ENCODE measurements at regions not wholly inside any gene's neighbourhood (a gene's known extent, or its start where the extent isn't known, plus 50 kb on each side); places are given as distances from the start of the nearest gene placed in this dataset.
"Not testable (repeated sequence)": the region's sequence is repeated elsewhere in the genome, so short reads cannot be mapped to it uniquely, and the experiment has no call there.

DNA sequence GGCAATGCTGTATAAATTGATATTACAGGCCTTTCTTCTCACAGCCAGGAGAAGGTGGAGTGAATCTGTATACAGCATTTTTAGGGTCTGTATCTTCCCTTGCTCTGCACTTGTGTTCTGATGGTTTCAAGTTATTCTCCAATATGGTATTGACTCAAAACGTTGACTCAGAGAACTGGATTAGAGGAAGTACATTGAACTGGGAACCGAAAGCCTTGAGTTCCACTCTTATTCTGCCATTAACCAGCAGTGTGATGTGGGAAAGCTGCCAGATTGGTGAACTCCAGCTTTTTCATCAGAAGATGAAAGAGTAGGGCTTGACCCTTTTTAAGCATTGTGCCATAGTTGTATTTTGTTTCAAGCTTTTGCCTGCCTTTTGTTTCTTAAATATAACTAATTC lies 167.7 kb downstream of the SPRY2 start:
- DNase-seq: no peak

DNA sequence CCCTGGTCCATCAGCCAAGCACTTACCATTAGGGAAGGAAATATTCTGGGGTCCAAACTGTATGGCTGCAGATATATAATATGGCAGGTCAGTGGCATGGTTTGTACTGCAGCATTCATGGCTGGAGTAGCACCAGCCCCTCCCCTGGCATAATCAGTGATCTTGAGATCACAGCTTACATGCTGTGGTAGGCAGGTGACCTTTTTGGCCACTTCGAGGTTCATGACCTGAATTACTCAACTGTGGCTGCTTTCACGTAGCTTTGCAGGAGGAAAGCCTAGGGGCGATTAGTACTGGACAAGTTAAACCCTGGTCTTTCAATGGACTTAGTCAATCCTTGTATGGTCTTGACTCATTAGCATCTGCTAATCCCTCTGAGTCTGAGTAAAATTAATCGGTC lies 169.8 kb downstream of the SPRY2 start:
- no peak for DNase-seq

DNA sequence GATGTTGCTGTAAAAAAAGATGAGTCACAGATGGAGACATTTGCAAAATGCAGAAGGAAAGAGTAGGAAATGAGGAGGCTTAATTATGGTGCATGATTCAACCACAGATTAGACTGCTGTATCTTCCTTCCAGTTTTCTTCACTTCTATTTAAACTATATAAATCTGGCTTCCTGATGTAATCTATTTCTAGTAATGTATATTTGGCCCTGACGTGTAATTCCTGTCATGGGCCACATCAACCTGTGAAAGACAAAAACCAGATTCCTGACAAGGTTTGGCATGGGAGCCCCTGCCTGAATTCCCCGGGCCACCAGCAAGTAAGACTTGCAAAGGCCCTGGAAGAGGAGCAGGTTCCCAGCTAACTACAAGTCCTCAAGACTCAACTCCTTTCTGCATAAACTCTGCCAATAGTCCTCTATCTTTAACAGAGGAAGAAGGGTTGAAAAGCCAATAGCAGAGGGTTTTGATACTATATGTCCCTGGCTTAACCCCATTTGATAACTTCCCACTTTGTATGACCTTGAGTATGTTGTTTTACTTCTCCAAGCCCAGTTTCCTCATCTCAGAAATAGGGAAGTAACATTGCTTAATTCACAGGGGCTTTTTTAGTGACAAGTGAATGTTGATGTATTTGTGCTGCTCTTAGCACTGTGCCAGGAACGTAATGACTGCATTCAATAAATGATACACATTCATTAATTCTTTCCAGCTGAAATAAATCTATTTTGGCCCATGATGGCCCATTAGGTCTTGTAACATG lies 172.7 kb downstream of the SPRY2 start:
- no peak for DNase-seq

DNA sequence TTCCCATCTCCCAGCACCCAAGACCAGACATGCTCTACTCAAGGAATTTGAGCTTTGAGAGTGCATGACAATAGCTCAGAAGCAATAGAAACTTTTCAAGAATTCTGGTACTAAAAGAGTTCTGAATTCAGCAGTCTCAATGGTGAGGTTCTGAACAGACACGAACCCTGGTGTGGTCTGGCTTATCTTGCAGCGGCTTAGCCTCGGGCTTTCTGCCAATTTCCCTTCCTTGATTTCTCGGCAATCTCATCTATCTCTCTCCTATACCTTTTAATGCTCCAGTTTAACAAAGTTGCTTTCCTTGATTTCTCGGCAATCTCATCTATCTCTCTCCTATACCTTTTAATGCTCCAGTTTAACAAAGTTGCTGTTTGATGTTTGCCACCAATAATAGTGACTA lies 174.6 kb downstream of the SPRY2 start:
- no peak for DNase-seq

DNA sequence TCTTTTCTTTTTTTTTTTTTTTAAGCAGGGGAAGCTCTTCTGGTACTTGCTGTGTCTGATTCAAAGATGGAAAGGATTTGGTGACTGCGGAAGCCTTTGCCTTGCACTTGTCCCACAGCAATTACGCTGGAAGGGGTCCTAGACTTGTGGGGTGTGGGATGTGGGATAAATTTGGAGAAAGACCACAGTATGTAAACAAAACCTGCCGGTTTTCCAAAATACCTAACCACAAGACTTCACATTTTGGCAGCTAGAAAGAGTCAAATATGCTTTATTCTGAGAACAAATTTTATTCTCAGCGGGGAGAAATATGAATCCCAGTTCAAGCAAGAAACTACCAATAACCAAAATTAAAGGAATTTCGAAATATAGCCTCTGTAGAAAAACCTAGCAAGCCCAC lies 176.5 kb downstream of the SPRY2 start:
- no peak for DNase-seq

DNA sequence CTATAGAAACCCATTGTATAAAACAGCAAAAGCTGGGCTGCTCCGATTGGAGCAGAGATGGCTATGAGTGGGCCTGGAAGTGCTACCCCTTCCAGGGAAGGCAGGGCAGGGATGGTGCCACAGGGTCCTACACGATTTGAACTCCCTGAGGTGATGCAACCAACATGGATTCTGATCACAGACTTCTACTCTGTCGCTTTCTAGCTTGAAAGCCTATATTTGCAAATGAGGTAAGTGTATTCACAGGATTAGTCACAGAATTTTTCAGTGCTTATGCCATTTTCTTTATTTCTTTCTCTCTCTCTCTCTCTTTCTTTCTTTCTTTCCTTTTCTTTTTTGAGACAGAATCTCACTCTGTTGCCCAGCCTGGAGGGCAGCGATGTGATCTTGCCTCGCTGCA lies 179.0 kb downstream of the SPRY2 start:
- no peak for DNase-seq

DNA sequence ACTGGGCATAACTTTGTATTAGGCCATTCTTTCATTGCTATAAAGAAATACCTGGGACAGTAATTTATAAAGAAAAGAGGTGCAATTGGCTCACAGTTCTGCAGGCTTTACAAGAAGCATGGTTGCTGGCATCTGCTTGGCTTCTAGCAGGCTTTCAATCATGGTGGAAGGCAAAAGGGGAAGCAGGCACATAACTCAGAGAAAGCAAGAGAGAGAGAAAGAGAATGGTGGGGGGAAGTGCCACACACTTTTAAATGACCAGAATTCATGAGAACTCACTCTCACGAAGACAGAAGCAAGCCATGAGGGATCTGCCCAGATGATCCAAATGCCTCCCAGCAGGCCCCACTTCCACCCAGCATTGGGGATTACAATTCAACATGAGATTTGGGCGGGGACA lies 179.7 kb downstream of the SPRY2 start:
- no peak for DNase-seq

DNA sequence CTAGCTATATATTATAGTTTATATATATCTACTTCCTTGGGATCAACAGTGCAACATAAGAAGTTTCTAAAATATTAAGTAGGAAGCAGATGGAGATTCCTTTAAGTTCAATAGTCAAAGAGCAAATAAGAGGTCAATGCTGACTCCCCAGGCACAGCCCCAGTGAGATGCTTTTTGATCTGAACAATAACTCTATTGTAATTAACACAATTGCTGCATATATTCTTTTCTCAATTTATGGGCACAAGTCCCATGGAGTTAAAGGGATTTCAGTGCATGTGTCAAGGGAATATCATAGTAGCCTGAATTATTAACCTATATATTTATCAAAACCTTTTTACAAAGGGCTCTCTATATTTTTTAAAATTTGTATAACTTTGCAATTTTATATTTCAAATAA lies 180.8 kb downstream of the SPRY2 start:
- DNase-seq: no peak

DNA sequence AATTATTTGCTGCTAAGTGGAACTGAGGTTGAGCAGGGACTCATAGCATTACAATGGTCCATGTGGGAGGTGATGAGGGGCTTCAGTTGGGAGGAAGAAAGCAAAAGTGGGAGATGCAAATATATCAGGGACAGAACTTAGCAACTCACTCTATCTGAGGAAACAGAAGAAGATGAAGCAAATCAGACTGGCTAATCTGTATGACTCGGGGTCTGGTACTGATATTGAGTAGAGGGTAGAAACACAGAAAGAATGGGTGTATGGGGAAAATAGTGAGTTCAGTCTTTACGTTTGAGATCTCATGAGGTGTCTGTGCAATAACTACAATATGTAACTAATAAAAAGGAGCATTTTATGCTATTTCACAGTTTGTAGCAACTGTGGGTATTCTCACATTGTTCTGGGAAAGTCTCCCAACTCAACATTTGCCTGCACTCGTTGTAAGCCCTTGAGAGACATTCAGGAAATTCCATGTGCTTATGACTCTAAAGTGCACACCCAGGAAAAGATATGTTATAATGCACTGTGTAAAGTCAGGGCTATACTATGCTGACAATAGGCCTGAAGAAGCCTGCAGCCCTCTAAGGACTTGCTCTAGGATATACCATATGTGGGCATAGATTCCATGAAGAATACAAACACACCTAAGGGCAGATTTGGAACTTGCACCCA lies 183.5 kb downstream of the SPRY2 start:
- DNase-seq: no peak

DNA sequence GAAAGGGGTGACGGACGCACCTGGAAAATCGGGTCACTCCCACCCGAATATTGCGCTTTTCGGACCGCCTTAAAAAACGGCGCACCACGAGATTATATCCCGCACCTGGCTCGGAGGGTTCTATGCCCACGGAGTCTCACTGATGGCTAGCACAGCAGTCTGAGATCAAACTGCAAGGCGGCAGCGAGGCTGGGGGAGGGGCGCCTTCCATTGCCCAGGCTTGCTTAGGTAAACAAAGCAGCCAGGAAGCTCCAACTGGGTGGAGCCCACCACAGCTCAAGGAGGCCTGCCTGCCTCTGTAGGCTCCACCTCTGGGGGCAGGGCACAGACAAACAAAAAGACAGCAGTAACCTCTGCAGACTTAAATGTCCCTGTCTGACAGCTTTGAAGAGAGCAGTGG lies 188.8 kb downstream of the SPRY2 start:
- not testable (repeated sequence) for DNase-seq

DNA sequence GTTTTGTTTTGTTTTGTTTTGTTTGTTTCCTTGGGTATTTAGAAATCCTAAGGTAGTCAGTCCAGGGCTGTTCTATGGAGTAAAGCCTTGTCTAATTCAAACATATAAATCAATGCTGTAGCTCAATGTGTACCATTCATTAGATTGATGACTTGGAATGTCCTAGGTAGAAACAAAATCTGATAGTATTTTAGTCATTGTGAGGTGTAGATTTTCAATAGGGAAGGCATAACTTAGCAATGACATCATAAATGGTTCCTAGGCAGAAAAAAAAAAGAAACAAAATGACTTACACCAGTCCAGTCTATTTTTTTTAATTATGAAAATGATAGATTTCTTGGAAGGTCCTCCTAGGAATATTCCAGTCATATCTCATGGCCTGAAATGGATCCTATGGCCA lies 189.9 kb downstream of the SPRY2 start:
- DNase-seq: no peak

DNA sequence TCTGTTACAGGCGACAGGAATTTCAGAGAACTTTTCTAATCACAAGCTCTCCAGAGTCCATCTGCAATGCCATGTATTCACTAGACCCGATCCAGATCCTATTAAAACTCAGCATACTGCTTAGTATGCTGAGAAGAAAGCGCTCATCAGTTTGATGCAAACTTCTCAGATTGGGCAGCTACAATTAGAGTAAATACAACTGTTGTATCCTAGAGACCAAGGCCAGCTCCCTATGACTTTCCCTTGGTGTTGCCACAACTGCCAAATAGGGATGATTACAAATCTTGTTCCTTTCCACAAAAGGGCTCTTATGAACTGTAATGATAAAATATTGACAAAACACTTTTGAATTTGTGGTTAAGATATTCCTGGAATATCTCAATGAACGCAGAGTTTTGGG lies 191.2 kb downstream of the SPRY2 start:
- no peak for DNase-seq

DNA sequence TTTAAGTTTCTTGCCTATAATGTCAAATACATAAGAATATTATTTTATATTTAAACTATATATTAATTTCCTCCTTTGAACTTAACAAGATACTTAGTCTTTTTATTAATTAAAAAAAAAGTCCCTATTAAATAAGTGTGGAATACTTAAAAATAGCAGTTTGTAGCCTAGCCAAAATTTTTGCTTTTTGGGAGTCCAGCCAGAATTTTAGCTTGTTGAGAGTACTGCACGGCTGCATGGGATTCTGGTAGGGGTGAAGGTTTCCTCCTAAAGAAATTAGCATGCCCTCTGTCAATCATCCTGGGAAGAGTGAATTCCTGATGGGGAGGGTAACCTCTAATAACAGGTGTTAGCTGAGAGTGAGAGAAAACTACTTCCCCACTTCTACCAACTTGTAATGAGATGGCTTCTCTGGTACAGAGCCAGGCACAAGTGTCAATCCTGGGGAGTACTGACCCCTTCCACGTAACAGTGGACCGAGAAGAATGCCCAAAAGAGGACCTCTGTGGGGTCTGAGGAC lies 195.7 kb downstream of the SPRY2 start:
- no peak for DNase-seq

DNA sequence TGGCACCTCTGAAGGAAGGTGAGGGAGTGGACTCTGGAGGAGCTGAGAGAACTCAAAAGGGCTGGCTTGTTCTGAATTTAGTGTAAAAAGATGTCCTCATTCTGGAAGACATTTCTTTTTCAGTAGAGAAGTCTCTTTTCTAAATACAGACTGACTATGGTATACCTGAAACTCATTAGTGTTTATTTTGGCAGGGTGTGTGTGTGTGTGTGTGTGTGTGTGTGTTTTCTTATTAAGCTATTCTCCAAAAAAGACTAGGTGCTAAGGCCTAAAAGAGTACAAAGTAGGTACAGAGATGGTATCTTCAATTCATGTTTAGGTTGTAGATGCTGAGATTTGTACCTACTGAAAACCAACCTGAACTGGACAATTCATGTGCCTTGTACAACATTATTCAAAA lies 196.4 kb downstream of the SPRY2 start:
- no peak for DNase-seq

DNA sequence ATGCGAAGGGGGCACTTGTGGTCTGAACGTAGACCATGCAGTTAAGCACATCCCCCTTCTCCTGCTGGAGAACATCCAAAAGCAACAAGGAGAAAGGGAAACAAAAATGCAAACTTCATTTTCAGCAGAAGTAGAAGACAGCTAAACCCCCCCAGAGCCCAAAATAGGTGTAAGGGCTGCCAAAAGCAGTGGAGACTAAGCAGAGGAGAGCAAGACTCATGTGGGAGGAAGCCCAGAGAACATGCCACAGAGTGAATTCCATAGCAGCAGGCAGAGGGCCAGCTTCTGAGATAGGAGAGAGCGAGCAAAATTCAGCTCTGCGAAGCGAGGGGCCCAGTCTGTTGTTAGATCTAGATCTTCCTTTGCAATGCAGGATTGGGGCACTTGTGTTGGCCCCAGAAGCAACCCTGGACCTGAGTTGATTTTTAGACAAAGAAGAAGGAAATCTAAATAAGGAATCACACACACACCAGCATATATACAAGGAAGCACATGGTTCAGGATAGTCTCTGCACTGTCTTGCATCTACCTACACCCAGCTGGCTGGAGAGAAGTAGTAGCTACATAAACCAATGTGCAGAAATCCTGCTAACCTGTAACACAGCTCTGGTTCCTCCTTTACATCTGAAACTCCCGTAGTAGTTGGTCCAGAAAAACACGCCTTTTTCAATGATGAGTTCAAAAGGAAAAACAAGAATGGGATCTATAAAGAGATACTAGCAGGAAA lies 199.6 kb downstream of the SPRY2 start:
- peak; percentile 40 for DNase-seq

DNA sequence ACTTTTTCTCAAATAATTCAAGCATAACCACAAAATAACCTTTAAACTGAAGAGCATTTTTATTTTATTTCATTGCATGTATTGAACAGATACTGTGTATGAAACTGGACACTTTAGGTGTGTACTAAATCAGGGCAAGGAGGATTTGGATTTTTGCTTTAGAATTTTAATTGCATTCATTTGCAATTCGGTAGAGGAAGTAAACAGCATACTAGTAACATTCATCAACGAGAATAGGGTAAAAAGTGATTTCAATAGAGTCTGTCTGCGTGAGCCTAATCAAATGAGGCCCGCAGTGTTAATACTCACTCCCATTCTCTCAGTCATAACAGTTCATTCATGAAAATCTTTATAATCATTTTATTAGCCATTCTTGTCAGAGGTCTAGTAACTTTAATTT lies 200.2 kb downstream of the SPRY2 start:
- DNase-seq: no peak

DNA sequence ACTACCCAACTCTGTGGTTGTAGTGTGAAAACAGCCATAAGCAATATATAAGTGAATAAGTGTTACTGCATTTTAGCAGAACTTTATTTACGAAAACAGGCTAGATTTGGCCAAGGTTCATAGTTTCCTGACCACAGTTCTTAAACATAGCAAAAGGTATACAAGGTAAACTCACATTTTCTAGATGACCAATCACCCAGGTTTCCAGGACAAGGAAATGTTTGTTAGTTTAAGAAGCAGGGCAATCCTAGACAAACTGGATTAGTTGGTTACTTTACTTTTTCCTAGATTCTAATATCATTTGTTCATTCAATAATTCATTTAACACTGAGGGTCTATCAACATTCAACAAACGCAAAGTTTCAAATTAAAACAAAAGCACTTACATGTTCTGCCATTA lies 201.7 kb downstream of the SPRY2 start:
- DNase-seq: no peak

DNA sequence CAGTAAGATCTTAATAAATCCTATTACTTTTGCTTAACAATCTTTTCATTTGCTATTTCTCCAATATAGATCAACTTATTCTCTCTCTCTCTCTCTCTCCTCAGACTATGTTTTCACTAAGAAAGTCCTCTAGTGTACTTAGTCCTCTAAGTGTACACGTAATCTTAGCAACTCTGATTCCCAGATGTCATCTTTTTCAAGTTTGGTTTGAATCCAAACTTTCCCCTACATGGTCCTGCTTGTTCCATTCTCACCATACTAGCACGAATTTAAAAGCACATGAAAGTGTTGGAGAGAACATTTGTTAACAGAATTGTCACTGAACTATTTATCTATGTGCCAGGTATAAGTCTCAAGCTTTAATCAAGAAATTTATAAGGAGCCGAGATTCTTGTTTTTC lies 202.9 kb downstream of the SPRY2 start:
- DNase-seq: no peak

DNA sequence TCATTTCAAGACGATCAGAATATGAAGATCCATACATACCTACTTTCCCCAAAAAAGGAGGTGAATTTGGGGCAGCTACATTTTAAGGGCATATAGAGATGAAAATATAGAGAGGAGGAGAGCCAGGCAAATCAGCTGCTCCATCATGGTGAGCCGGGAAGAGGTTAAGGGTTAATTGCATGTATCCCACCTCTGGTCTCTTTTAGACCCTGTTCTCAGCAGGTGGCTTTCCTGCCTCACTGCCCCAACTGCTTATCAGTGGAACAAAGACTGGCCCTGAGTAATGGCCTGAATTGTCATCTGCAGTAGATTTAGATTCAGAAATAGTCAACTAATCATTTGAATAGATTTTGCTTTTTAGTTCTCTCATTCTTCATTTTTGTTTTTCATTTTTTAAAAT lies 206.6 kb downstream of the SPRY2 start:
- DNase-seq: no peak

DNA sequence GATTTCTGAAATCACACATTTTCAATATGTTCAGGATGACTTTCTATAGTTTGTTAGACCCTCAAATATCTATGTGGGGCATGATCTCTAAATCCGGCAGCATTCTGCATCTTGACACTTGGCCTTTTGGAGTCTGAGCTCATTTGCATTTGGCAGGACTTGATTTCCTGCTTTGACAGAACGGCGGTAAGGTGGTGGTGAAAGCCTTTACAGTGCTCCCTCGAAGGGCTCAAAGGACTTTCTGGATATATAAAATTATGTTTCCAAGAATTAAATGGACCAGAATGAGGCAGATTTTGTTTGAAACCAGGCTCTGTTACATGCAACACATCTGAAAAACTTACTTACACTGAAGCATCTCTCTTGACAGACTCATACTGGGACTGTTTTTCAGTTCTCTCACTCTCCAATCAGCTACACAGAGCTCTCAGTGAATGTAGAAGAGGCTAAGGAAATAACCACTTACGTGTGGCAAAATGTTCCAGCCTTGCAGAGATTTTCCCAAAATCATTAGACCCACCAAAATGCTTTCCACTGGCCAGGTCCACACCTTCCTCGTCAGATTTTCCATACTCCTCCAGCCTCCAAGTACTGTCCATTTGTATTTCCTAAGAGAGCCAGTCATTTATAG lies 207.2 kb downstream of the SPRY2 start:
- DNase-seq: no peak

DNA sequence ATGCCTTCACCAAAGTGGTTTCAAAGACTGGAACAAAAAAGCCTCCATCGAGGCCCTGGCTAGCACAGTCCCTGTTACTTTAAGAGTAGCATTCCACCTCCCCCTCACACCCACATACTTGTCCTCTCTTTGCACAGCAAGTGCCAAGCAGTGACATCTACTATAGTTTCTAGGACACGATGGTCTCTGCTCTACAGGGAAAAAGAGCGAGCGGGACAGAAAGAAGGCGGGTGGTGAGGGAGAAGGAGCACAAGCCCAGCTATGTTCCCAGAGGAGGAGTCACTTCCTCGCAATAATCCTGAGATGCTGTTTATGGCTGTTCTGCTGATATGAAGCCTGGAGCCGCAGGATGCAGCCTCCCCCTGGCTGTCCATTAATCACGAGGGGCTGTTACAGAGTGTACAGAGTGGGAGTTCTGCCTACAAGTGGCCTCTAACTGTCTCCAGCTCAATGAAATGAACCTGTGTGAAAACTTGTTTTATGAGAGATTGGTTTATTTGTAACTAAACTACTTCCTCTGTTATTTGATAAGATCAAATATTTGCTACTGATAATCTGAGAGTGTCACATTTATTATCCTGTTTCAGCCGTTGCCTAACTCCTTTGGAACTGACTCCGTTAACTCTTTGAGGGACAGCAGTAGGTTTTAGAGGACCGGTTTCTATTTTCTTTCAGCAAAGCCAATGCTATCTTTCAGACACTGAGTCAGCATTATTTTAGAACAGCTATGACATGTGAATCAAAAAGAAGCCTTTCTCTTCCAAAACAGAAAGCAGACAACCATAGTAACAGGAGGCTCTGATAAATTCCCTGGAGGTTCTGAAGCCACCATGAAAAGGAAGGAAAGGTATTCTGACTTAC lies 208.0 kb downstream of the SPRY2 start:
- DNase-seq: peak; percentile 33

DNA sequence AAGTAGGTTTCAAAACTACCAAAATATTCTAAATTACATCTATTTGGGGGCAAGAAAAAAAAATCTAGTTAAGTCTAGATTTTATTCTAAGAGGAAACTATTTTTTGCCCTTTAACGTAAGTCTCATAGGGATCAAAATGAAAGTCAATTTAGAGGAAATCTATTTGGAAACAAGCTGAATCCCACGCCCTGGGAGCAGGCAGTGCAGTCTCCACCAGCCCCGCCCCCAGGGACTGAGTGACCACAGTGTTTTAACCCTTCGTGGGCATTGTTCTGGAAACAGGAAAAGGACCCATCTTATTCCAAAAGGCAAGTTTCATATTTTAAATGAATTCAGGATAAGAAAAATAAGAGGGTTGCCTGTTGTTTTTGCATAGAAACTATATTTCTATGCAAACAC lies 209.7 kb downstream of the SPRY2 start:
- DNase-seq: no peak
